WERI-Rb-1 (cell line): ENCODE measurements at regions not wholly inside any gene's neighbourhood (a gene's known extent, or its start where the extent isn't known, plus 50 kb on each side); places are given as distances from the start of the nearest gene placed in this dataset.
"Not testable (repeated sequence)": the region's sequence is repeated elsewhere in the genome, so short reads cannot be mapped to it uniquely, and the experiment has no call there.

Experiments
- DNase-seq: peaks from one replicate; pipeline ENCODE4 v3.0.0-alpha.2; 2020
- H3K27ac ChIP-seq: fragments of 250-450 bp; sonication (Bioruptor Pico); 2 replicates; pipeline ENCODE4 v1.5.1; 2020; ENCODE audit warnings: mild to moderate bottlenecking, moderate library complexity
- H3K27me3 ChIP-seq: fragments of 250-450 bp; sonication (Bioruptor Pico); 2 replicates; pipeline ENCODE4 v1.5.1; 2021; ENCODE audit warnings: mild to moderate bottlenecking, low read depth, moderate library complexity; ENCODE audit not compliant: insufficient read depth, severe bottlenecking
- H3K36me3 ChIP-seq: fragments of 250-450 bp; sonication (Bioruptor Pico); 2 replicates; pipeline ENCODE4 v1.5.1; 2020; ENCODE audit warnings: mild to moderate bottlenecking, moderate library complexity
- H3K4me3 ChIP-seq: 2 replicates; pipeline ENCODE4 v1.5.1; 2011; ENCODE audit warnings: low read depth, mild to moderate bottlenecking, control low read depth, low read length
- H3K9me3 ChIP-seq: fragments of 250-450 bp; sonication (Bioruptor Pico); 2 replicates; pipeline ENCODE4 v1.5.1; 2021; ENCODE audit warnings: mild to moderate bottlenecking, moderate library complexity; ENCODE audit not compliant: severe bottlenecking
- CTCF ChIP-seq: IDR thresholded peaks from 2 replicates; pipeline ENCODE4 v1.5.1; 2011; ENCODE audit warnings: low read depth, mild to moderate bottlenecking, control low read depth, inconsistent platforms, low read length

GRCh38 chr7:53214463-53214862, 179.0 kb downstream of the POM121L12 start:
- H3K27ac ChIP-seq: no peak overlapping the region
- peaks cover 10% of the 10 kb centered on the region for H3K9me3 ChIP-seq
- DNase-seq: no peak
- no peaks in the 10 kb centered on the region for H3K27me3 ChIP-seq
- H3K36me3 ChIP-seq: no peaks in the 10 kb centered on the region
- TF ChIP-seq CTCF: no peak
- no peak overlapping the region for H3K4me3 ChIP-seq

- peaks cover 5% of the 10 kb centered on the region for H3K9me3 ChIP-seq
- no peak overlapping the region for H3K4me3 ChIP-seq
- H3K27me3 ChIP-seq: no peaks in the 10 kb centered on the region
- DNase-seq: no peak
- TF ChIP-seq CTCF: no peak
- no peaks in the 10 kb centered on the region for H3K36me3 ChIP-seq
- no peak overlapping the region for H3K27ac ChIP-seq
These were observed 183.5 kb downstream of the POM121L12 start for GRCh38 chr7:53218730-53219504.

- no peaks in the 10 kb centered on the region for H3K9me3 ChIP-seq
- H3K36me3 ChIP-seq: no peaks in the 10 kb centered on the region
- no peak overlapping the region for H3K27ac ChIP-seq
- no peaks in the 10 kb centered on the region for H3K27me3 ChIP-seq
- no peak for TF ChIP-seq CTCF
- DNase-seq: no peak
- no peak overlapping the region for H3K4me3 ChIP-seq
These were observed 193.8 kb downstream of the POM121L12 start for GRCh38 chr7:53229202-53229601.

GRCh38 chr7:53237344-53237913, 202.0 kb downstream of the POM121L12 start:
- no peak for TF ChIP-seq CTCF
- Histone ChIP-seq H3K4me3 (no peak overlapping the region), H3K9me3 (no peaks in the 10 kb centered on the region), H3K36me3 (no peaks in the 10 kb centered on the region), H3K27me3 (no peaks in the 10 kb centered on the region), H3K27ac (no peak overlapping the region)
- no peak for DNase-seq

GRCh38 chr7:53238021-53238605, 202.7 kb downstream of the POM121L12 start:
- no peak for TF ChIP-seq CTCF
- no peak overlapping the region for H3K4me3 ChIP-seq
- no peaks in the 10 kb centered on the region for H3K27me3 ChIP-seq
- H3K36me3 ChIP-seq: no peaks in the 10 kb centered on the region
- no peaks in the 10 kb centered on the region for H3K9me3 ChIP-seq
- DNase-seq: no peak
- H3K27ac ChIP-seq: no peak overlapping the region

GRCh38 chr7:53239151-53239550, 203.7 kb downstream of the POM121L12 start:
- H3K36me3 ChIP-seq, H3K4me3 ChIP-seq, H3K27ac ChIP-seq, H3K9me3 ChIP-seq, H3K27me3 ChIP-seq, DNase-seq: not testable (repeated sequence)
